ENCODE measurements at regions not wholly inside any gene's neighbourhood (a gene's known extent, or its start where the extent isn't known, plus 50 kb on each side); places are given as distances from the start of the nearest gene placed in this dataset.

- Histone ChIP-seq H3K4me2 (ENCODE audit: low read length) (no peak overlapping the region), H4K20me1 (ENCODE audit: insufficient read depth, low read length) (no peaks in the 10 kb centered on the region), H3K9me3 (ENCODE audit: low read length) (no peaks in the 10 kb centered on the region), H3K36me3 (ENCODE audit: insufficient read depth, low read length) (no peaks in the 10 kb centered on the region), H2AFZ (ENCODE audit: low read length) (no peak overlapping the region), H3K4me3 (ENCODE audit: low read depth, low read length, poor library complexity, severe bottlenecking) (no peak overlapping the region), H3K4me1 (ENCODE audit: insufficient read depth, low read length, poor library complexity, severe bottlenecking) (no peaks in the 10 kb centered on the region), H3K27ac (ENCODE audit: low read depth, low read length, poor library complexity, severe bottlenecking) (no peak overlapping the region), H3K9me2 (ENCODE audit: insufficient read depth, low read length) (no peaks in the 10 kb centered on the region), H3K79me2 (ENCODE audit: insufficient read depth, low read depth, low read length) (no peaks in the 10 kb centered on the region)
- ChIA-PET CTCF (ENCODE audit: unreplicated experiment) (no interaction called here), POLR2A (no interaction called here)
- intact Hi-C loops (cut with micrococcal nuclease; ENCODE audit: unreplicated experiment) = no loop called here
- DNase-seq (ENCODE audit: low spot score) = no peak
- TF ChIP-seq EZH2phosphoT487 (IDR thresholded peaks at IDR 0.05; ENCODE audit: borderline replicate concordance, low read depth, low read length) (no peak), CTCF (conservative IDR thresholded peaks at IDR 0.05; ENCODE audit: low read length) (no peak)
- BruUV-seq (replicated peaks) = no TSS peak
Measured at GRCh38 chrY:8994001-8994400, 343.3 kb upstream of the TSPY4 start.

- intact Hi-C loops (cut with micrococcal nuclease; ENCODE audit: unreplicated experiment) = no loop called here
- H4K20me1 ChIP-seq (ENCODE audit: insufficient read depth, low read length) = no peaks in the 10 kb centered on the region
- POLR2A ChIA-PET = no interaction called here
Measured at GRCh38 chrY:9001231-9001630, 336.0 kb upstream of the TSPY4 start.

GRCh38 chrY:9003739-9004138 lies 333.5 kb upstream of the TSPY4 start:
- Histone ChIP-seq H3K9me3 (ENCODE audit: low read length) (no peaks in the 10 kb centered on the region), H3K4me1 (ENCODE audit: insufficient read depth, low read length, poor library complexity, severe bottlenecking) (no peaks in the 10 kb centered on the region), H3K4me3 (ENCODE audit: low read depth, low read length, poor library complexity, severe bottlenecking) (no peak overlapping the region), H3K27ac (ENCODE audit: low read depth, low read length, poor library complexity, severe bottlenecking) (no peak overlapping the region), H3K9me2 (ENCODE audit: insufficient read depth, low read length) (no peaks in the 10 kb centered on the region), H3K79me2 (ENCODE audit: insufficient read depth, low read depth, low read length) (no peaks in the 10 kb centered on the region), H3K36me3 (ENCODE audit: insufficient read depth, low read length) (no peaks in the 10 kb centered on the region), H3K4me2 (ENCODE audit: low read length) (no peak overlapping the region), H2AFZ (ENCODE audit: low read length) (no peak overlapping the region), H4K20me1 (ENCODE audit: insufficient read depth, low read length) (no peaks in the 10 kb centered on the region)
- TF ChIP-seq CTCF (conservative IDR thresholded peaks at IDR 0.05; ENCODE audit: low read length) = no peak
- no peak for TF ChIP-seq EZH2phosphoT487 (IDR thresholded peaks at IDR 0.05; ENCODE audit: borderline replicate concordance, low read depth, low read length)
- DNase-seq (ENCODE audit: low spot score) = no peak
- no TSS peak for BruUV-seq (replicated peaks)
- intact Hi-C loops (cut with micrococcal nuclease; ENCODE audit: unreplicated experiment) = no loop called here
- POLR2A ChIA-PET = interaction anchor here (0.6 kb wide), 1 partner anchor 676 kb away, joined by 3 read pairs; no protein-coding TSS in a partner anchor
- CTCF ChIA-PET (ENCODE audit: unreplicated experiment) = no interaction called here

More at GRCh38 chrY:9001231-9001630, 336.0 kb upstream of the TSPY4 start:
- Histone ChIP-seq H3K4me3 (ENCODE audit: low read depth, low read length, poor library complexity, severe bottlenecking) (no peak overlapping the region), H3K4me2 (ENCODE audit: low read length) (no peak overlapping the region), H3K4me1 (ENCODE audit: insufficient read depth, low read length, poor library complexity, severe bottlenecking) (no peaks in the 10 kb centered on the region), H2AFZ (ENCODE audit: low read length) (no peak overlapping the region), H3K36me3 (ENCODE audit: insufficient read depth, low read length) (no peaks in the 10 kb centered on the region), H3K9me2 (ENCODE audit: insufficient read depth, low read length) (no peaks in the 10 kb centered on the region), H3K9me3 (ENCODE audit: low read length) (no peaks in the 10 kb centered on the region), H3K79me2 (ENCODE audit: insufficient read depth, low read depth, low read length) (no peaks in the 10 kb centered on the region), H3K27ac (ENCODE audit: low read depth, low read length, poor library complexity, severe bottlenecking) (no peak overlapping the region)
- no TSS peak for BruUV-seq (replicated peaks)
- CTCF ChIA-PET (ENCODE audit: unreplicated experiment) = no interaction called here
- no peak for TF ChIP-seq EZH2phosphoT487 (IDR thresholded peaks at IDR 0.05; ENCODE audit: borderline replicate concordance, low read depth, low read length)
- no peak for TF ChIP-seq CTCF (conservative IDR thresholded peaks at IDR 0.05; ENCODE audit: low read length)
- no peak for DNase-seq (ENCODE audit: low spot score)
